KOPT-K1 (cell line): ENCODE measurements at regions not wholly inside any gene's neighbourhood (a gene's known extent, or its start where the extent isn't known, plus 50 kb on each side); places are given as distances from the start of the nearest gene placed in this dataset.

Source experiments
- H3K27ac ChIP-seq: fragments of 200-600 bp; sonication (generic); 2 replicates; pipeline ENCODE4 v1.5.1; 2016; ENCODE audit warnings: antibody characterized with exemption, mild to moderate bottlenecking, low read depth, low read length; ENCODE audit not compliant: poor library complexity, severe bottlenecking
- H3K36me3 ChIP-seq: fragments of 200-600 bp; sonication (generic); 2 replicates; pipeline ENCODE4 v1.5.1; 2017; ENCODE audit warnings: antibody characterized with exemption, mild to moderate bottlenecking, low read length, moderate library complexity; ENCODE audit not compliant: insufficient read depth
- H3K9me3 ChIP-seq: fragments of 200-600 bp; sonication (generic); 2 replicates; pipeline ENCODE4 v1.5.1; 2017; ENCODE audit warnings: antibody characterized with exemption, low read length, mild to moderate bottlenecking; ENCODE audit not compliant: insufficient read depth, poor library complexity, severe bottlenecking

DNA sequence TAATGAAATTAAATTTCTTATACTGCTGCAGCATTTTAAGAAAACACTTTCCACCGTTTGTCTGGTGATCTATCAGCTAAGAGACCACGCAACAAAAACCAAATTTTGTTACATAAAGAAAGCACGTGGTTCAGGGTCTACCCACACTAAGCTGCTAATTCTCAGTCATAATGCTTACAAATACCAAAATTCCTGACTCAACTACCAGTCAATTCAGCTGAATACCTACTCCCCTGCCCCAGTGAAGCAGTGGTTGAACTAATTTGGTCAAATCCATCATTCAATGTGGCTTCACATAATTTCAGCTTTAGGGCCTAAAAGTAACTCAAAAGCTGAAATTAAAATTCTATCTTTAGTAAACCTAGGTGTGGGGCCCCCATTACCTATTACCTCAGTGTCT lies 468.6 kb upstream of the ARID1B start:
- Histone ChIP-seq H3K36me3 (no peaks in the 10 kb centered on the region), H3K27ac (no peak overlapping the region), H3K9me3 (no peaks in the 10 kb centered on the region)

DNA sequence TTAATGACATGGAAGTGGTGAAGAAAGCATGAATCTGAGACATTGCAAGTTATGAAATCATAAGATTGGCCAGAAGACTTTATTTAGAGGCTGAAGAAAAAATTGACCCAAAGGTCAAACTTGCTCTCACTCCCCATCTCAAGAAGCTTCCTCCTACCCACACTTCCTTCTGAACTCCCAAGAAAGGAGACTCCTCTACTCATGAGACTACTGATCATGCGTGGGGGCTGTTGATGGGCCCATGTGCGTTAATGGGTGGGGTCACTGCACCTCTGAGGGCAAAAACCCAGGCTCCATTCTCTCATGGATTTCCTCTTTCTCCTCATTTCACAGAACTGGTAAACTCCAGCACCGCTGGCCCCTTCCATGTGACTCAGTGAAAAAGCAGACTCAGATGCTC lies 470.6 kb upstream of the ARID1B start:
- Histone ChIP-seq H3K9me3 (no peaks in the 10 kb centered on the region), H3K27ac (no peak overlapping the region)

DNA sequence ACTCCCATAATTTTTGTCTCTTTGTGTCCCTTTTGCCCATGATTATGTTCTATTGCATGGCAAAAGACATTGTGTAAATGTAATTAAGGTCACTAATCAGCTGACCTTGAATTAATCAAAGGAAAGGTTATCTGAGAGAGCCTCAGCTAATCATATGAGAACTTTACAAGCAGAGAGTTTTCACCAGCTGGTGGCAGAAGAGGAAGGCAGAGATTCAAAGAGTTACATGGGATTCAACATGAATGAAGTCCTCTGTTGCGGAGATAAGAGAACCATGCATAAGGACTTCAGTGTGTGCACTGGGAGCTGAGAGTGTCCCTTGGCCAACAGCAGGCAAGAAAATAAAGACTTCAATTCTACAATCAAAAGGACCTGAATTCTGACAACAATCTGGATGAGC lies 494.1 kb upstream of the ARID1B start:
- Histone ChIP-seq H3K36me3 (no peaks in the 10 kb centered on the region), H3K9me3 (peaks cover under 1% of the 10 kb centered on the region), H3K27ac (no peak overlapping the region)

More for the DNA sequence above, 470.6 kb upstream of the ARID1B start:
- H3K36me3 ChIP-seq = no peaks in the 10 kb centered on the region

- Histone ChIP-seq H3K27ac (no peak overlapping the region), H3K9me3 (peaks cover 7% of the 10 kb centered on the region), H3K36me3 (no peaks in the 10 kb centered on the region)
These were observed 495.1 kb upstream of the ARID1B start for GRCh38 chr6:156282087-156282486.

- no peak overlapping the region for H3K27ac ChIP-seq
- peaks cover 7% of the 10 kb centered on the region for H3K9me3 ChIP-seq
- H3K36me3 ChIP-seq = no peaks in the 10 kb centered on the region
These were observed 495.9 kb upstream of the ARID1B start for GRCh38 chr6:156281266-156281665.

- no peaks in the 10 kb centered on the region for H3K36me3 ChIP-seq
- H3K27ac ChIP-seq = no peak overlapping the region
- peaks cover 7% of the 10 kb centered on the region for H3K9me3 ChIP-seq
These were observed 497.1 kb upstream of the ARID1B start for GRCh38 chr6:156280065-156280464.

- Histone ChIP-seq H3K9me3 (peaks cover 7% of the 10 kb centered on the region), H3K36me3 (no peaks in the 10 kb centered on the region), H3K27ac (no peak overlapping the region)
These were observed 497.8 kb upstream of the ARID1B start for GRCh38 chr6:156279261-156279969.

DNA sequence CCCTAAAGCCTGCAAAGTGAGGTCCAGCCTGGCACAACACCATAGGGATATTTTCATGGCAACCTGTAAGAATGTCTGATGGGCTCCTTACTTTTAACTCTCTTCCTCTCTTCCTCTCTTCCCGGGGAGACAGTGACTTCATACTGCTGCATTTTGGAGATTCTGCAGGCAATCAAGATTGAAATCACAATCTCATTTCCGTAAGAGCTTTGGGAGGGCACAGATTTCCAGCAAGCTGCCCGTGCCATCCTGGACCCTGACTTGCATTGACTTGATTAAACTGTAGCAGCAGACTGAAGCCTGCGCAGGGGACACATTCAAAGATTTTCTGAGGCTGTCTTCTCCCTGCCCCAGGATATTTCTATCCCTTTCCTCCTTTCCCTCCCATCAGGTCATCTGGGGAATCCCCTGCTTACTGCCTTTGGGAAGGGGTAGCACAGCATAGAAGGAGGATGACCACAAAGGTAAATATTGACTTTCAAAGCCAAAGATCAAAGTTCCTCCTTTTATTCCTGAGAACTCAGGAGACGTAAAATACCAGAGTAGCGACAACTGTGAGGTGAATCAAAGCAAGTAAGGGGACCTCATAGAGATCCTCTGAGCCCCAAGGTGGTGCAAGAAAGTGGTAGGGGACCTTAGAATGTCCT lies 504.0 kb upstream of the ARID1B start:
- H3K27ac ChIP-seq = no peak overlapping the region
- peaks cover 7% of the 10 kb centered on the region for H3K9me3 ChIP-seq
- no peaks in the 10 kb centered on the region for H3K36me3 ChIP-seq

DNA sequence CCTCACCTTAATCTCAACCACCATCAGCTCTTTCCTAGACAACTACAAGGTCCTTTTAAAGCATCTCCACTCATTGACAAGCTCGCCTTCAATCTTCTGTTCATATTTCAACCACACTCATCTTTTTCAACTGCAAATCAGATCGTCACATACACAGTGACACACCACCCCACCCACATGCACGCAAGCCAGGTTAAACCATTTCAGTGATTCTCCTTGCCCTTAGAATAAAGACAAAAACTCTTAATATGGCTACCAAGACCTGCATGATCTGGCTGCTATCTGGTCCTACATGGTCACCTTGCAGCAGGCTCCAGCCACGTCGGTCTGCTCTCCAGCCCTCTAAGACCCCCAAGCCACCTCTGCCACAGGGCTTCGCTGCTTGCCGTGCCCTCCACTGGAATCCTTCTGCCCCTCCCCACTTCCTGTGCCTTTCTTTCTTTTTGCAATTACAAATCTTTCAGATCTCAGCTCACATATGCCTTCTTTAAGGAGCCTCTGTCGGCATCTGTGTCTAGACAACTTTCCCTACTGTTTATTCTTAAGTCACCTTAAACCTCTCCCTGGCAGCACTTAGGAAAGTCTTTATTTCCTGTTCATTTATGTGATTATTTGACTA lies 507.3 kb upstream of the ARID1B start:
- no peaks in the 10 kb centered on the region for H3K36me3 ChIP-seq
- no peaks in the 10 kb centered on the region for H3K9me3 ChIP-seq
- no peak overlapping the region for H3K27ac ChIP-seq

- H3K27ac ChIP-seq = no peak overlapping the region
- no peaks in the 10 kb centered on the region for H3K36me3 ChIP-seq
- no peaks in the 10 kb centered on the region for H3K9me3 ChIP-seq
These were observed 508.3 kb upstream of the ARID1B start for GRCh38 chr6:156268849-156269248.

GRCh38 chr6:156262014-156262413 lies 515.2 kb upstream of the ARID1B start:
- Histone ChIP-seq H3K9me3 (no peaks in the 10 kb centered on the region), H3K27ac (no peak overlapping the region), H3K36me3 (no peaks in the 10 kb centered on the region)

DNA sequence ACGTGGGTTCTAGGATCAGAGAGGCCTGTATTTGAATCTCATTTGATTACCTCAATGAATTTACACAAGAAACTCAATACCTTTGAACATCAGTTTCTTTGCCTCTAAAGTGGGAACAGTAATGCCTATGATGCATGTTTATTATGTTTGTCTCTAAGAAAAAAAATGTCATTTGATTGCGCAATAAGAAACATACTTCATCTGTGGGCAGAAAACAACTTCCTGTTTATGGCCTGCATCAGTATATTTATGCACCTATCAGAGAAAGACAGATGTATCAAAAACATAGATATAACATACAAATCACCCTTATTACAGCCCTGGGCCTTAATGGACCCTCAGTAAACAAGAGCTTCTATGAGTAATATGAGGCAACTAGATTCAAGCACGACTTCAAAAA lies 516.4 kb upstream of the ARID1B start:
- Histone ChIP-seq H3K9me3 (no peaks in the 10 kb centered on the region), H3K36me3 (no peaks in the 10 kb centered on the region), H3K27ac (no peak overlapping the region)

DNA sequence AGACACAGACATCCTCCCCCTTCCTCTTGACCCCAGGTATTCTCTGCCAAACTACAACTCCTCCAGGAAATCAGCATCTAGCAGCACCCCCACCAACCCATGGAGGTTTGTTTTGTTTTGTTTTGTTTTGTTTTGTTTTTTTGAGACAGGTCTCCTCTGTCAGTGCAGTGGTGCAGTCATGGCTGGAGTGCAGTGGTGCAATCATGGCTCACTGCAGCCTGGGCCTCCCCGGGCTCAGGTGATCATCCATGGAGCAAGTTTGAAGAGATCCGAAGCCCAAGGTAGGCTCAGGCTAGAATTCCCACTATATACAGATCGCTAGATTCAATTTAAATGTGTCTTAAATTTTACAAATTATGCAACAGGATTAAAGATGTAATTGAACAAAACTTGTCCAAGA lies 518.2 kb upstream of the ARID1B start:
- no peaks in the 10 kb centered on the region for H3K9me3 ChIP-seq
- no peak overlapping the region for H3K27ac ChIP-seq
- no peaks in the 10 kb centered on the region for H3K36me3 ChIP-seq

DNA sequence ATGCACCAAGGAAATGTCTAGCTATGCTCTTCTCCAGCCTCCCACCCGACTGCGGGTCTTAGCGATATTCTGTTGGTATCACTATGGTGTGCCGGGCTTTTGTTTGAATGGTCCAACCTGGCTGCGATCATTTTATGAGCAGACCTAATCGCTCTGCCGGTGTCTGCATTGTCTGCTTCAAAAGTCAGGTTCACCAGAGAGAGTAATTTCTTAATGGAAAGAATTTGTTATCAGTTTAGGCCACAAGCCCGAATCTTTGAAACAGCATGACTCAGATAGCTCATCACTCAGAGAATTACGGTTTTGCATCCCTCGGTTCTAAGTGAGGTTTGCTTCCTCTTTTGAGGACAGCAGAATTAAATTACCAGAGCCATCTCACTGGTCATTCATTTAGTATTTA lies 521.0 kb upstream of the ARID1B start:
- no peak overlapping the region for H3K27ac ChIP-seq
- H3K36me3 ChIP-seq = no peaks in the 10 kb centered on the region
- H3K9me3 ChIP-seq = no peaks in the 10 kb centered on the region

- Histone ChIP-seq H3K36me3 (no peaks in the 10 kb centered on the region), H3K9me3 (no peaks in the 10 kb centered on the region), H3K27ac (no peak overlapping the region)
These were observed 522.9 kb upstream of the ARID1B start for GRCh38 chr6:156254240-156254639.

DNA sequence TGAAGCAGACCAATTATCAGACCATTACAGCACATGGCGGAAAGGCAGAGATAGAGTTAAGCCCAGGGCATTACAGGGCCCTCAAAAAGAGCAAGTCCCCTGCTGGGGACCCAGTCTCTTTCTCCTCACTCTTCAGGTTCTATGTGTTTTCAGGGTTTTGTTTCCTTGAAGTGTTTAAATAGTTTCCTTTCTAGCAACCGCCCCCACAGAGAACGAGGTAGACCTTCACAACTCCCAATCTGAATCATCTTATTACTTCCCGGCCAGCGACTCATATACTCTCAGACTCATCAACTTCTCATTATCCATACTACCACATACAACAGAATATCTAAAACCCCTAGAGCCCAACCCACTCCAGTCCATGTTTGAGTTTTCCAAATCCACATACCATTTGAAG lies 526.6 kb upstream of the ARID1B start:
- Histone ChIP-seq H3K36me3 (no peaks in the 10 kb centered on the region), H3K9me3 (no peaks in the 10 kb centered on the region), H3K27ac (no peak overlapping the region)
